B cell (primary cell): ENCODE measurements at regions not wholly inside any gene's neighbourhood (a gene's known extent, or its start where the extent isn't known, plus 50 kb on each side); places are given as distances from the start of the nearest gene placed in this dataset.

Experiments used
- ATAC-seq: fragments of 200-7000 bp; cut with Tn5 transposase; one replicate; pipeline ENCODE4 v1.10.0; 2021; ENCODE audit warnings: low read depth, mild to moderate bottlenecking, moderate number of reproducible peaks, moderate library complexity
- CTCF ChIA-PET: fragments of 350-600 bp; sonication (Branson Sonifier 250); formaldehyde crosslinking; loops from one replicate; lab custom pipeline; 2021; ENCODE audit warnings: antibody characterized with exemption, inconsistent platforms; lab: Charles Lee
- POLR2A ChIA-PET: fragments of 350-600 bp; sonication (Branson Sonifier 250); formaldehyde crosslinking; loops from one replicate; lab custom pipeline; 2021; ENCODE audit warnings: antibody characterized with exemption; lab: Charles Lee
- DNase-seq: peaks from one replicate; pipeline ENCODE4 v3.0.0; 2013
- H2AFZ ChIP-seq: 2 replicates; pipeline ENCODE4 v1.6.1; 2012; ENCODE audit warnings: mild to moderate bottlenecking, low read depth, low read length; ENCODE audit not compliant: insufficient read depth, poor library complexity, severe bottlenecking
- H3K27ac ChIP-seq, 2 donors: 1 replicate in 1 of 2; 2 replicates in 1 of 2; pipeline ENCODE4 v1.5.1; 2012 to 2013; ENCODE audit warnings: low read length in 2 of 2, mild to moderate bottlenecking in 2 of 2, moderate library complexity in 1 of 2
- H3K27me3 ChIP-seq, 4 experiments: fragments of 200-600 bp in 1 of 4; sonication (generic) in 1 of 4; replicated peaks in 1 of 4; 1 replicate in 2 of 4; 2 replicates in 2 of 4; pipeline versions ENCODE4 v1.6.1 to v1.7.0; 2013 to 2016; ENCODE audit warnings: low read length in 3 of 4, mild to moderate bottlenecking in 2 of 4, mixed read lengths in 1 of 4, moderate library complexity in 1 of 4; ENCODE audit not compliant: insufficient read depth in 4 of 4, control insufficient read depth in 3 of 4; ENCODE audit errors: control extremely low read depth in 1 of 4
- H3K36me3 ChIP-seq, 2 experiments: replicated peaks in 1 of 2; 1 replicate in 1 of 2; 2 replicates in 1 of 2; pipeline versions ENCODE4 v1.6.1 to v1.7.1; 2013; ENCODE audit warnings: low read length in 1 of 2; ENCODE audit not compliant: insufficient read depth in 2 of 2, control insufficient read depth in 1 of 2; ENCODE audit errors: control extremely low read depth in 1 of 2, extremely low read depth in 1 of 2
- H3K4me1 ChIP-seq, 2 donors: fragments of 200-600 bp in 1 of 2; sonication (generic) in 1 of 2; 1 replicate in 1 of 2; 2 replicates in 1 of 2; pipeline versions ENCODE4 v1.5.1 to v1.6.1; 2013 to 2017; ENCODE audit warnings: low read length in 2 of 2; ENCODE audit not compliant: control insufficient read depth in 2 of 2, insufficient read depth in 2 of 2
- H3K4me2 ChIP-seq: replicated peaks from 2 replicates; pipeline ENCODE3; 2012; ENCODE audit warnings: mild to moderate bottlenecking, low read depth, low read length; ENCODE audit not compliant: poor library complexity, severe bottlenecking
- H3K4me3 ChIP-seq, 5 experiments: fragments of 200-600 bp in 1 of 5; sonication (generic) in 1 of 5; 1 replicate in 3 of 5; 2 replicates in 2 of 5; pipeline versions ENCODE4 v1.5.1 to v1.7.0; 2011 to 2016; ENCODE audit warnings: low read length in 4 of 5, mild to moderate bottlenecking in 4 of 5, low read depth in 2 of 5, control low read depth in 1 of 5, moderate library complexity in 1 of 5; ENCODE audit not compliant: insufficient read depth in 1 of 5; ENCODE audit errors: control extremely low read depth in 1 of 5, extremely low read depth in 1 of 5
- H3K79me2 ChIP-seq: fragments of 200-600 bp; sonication (generic); one replicate; pipeline ENCODE4 v1.6.0; 2016; ENCODE audit warnings: low read length; ENCODE audit not compliant: control insufficient read depth, insufficient read depth
- H3K9ac ChIP-seq: fragments of 200-600 bp; sonication (generic); 2 replicates; pipeline ENCODE4 v1.6.1; 2017; ENCODE audit warnings: mild to moderate bottlenecking, low read length, moderate library complexity
- H3K9me3 ChIP-seq, 3 donors: one replicate each; pipeline versions ENCODE4 v1.6.1 to v1.7.1; 2013; ENCODE audit warnings: low read length in 2 of 3; ENCODE audit not compliant: control insufficient read depth in 2 of 3, insufficient read depth in 1 of 3; ENCODE audit errors: control extremely low read depth in 1 of 3
- H4K20me1 ChIP-seq: 2 replicates; pipeline ENCODE4 v1.6.0; 2012; ENCODE audit warnings: mild to moderate bottlenecking, low read length; ENCODE audit not compliant: insufficient read depth, control insufficient read depth, poor library complexity, severe bottlenecking
- H3K27ac Mint-ChIP-seq: one replicate; pipeline ENCODE4 v1.8.0; 2021; ENCODE audit warnings: mixed read lengths
- H3K27me3 Mint-ChIP-seq: one replicate; pipeline ENCODE4 v1.8.0; 2021; ENCODE audit warnings: mixed read lengths
- H3K4me1 Mint-ChIP-seq: one replicate; pipeline ENCODE4 v1.8.0; 2021; ENCODE audit warnings: mixed read lengths
- H3K4me3 Mint-ChIP-seq: one replicate; pipeline ENCODE4 v1.8.0; 2021; ENCODE audit warnings: mixed read lengths
- H3K9me3 Mint-ChIP-seq: one replicate; pipeline ENCODE4 v1.8.0; 2022; ENCODE audit warnings: mixed read lengths; ENCODE audit not compliant: insufficient read depth
- EZH2 ChIP-seq: IDR thresholded peaks from 2 replicates; pipeline ENCODE4 v1.6.1; 2012; ENCODE audit warnings: borderline replicate concordance, low read depth, mild to moderate bottlenecking, moderate library complexity, low read length; ENCODE audit not compliant: insufficient read depth, poor library complexity, severe bottlenecking
- WGBS: methylation state at CpG from one replicate; pipeline ENCODE4 v1.1.5; 2013; ENCODE audit warnings: missing lambda C conversion rate; ENCODE audit not compliant: insufficient coverage; 5-methylcytosine and 5-hydroxymethylcytosine counted together
- intact Hi-C: fragments of 100-400 bp; cut with micrococcal nuclease; formaldehyde crosslinking; loops from one replicate; pipeline ENCODE4 v1.10.0; 2022
- TF ChIP-seq, protein P1 (sequence below): fragments of 200-600 bp; IDR thresholded peaks from one replicate; pipeline ENCODE4 v1.8.0; 2022; ENCODE audit warnings: antibody characterized with exemption, mild to moderate bottlenecking

- ChIA-PET POLR2A (no interaction called here), CTCF (no interaction called here)
- Histone ChIP-seq H3K27me3 (no peaks in the 10 kb centered on the region), H2AFZ (no peak overlapping the region), H3K27ac (no peak overlapping the region), H3K4me1 (no peaks in the 10 kb centered on the region), H3K9ac (no peak overlapping the region), H4K20me1 (no peaks in the 10 kb centered on the region), H3K4me3 (no peak overlapping the region), H3K79me2 (no peaks in the 10 kb centered on the region), H3K4me2 (no peak overlapping the region), H3K36me3 (no peaks in the 10 kb centered on the region), H3K9me3 (peaks cover 0 to 8% (median 0%) of the 10 kb centered on the region in 3 donors)
- ATAC-seq (peak; percentile 17), DNase-seq (peak; percentile 10)
- Mint-ChIP-seq H3K27ac (no peak overlapping the region), H3K4me1 (peaks cover 3% of the 10 kb centered on the region), H3K27me3 (peaks cover 7% of the 10 kb centered on the region), H3K4me3 (no peak overlapping the region), H3K9me3 (peaks cover 7% of the 10 kb centered on the region)
- 25% methylated on average over 2 of the region's 10 CpGs for WGBS
- intact Hi-C loops = no loop called here
- TF ChIP-seq, protein P1, sequence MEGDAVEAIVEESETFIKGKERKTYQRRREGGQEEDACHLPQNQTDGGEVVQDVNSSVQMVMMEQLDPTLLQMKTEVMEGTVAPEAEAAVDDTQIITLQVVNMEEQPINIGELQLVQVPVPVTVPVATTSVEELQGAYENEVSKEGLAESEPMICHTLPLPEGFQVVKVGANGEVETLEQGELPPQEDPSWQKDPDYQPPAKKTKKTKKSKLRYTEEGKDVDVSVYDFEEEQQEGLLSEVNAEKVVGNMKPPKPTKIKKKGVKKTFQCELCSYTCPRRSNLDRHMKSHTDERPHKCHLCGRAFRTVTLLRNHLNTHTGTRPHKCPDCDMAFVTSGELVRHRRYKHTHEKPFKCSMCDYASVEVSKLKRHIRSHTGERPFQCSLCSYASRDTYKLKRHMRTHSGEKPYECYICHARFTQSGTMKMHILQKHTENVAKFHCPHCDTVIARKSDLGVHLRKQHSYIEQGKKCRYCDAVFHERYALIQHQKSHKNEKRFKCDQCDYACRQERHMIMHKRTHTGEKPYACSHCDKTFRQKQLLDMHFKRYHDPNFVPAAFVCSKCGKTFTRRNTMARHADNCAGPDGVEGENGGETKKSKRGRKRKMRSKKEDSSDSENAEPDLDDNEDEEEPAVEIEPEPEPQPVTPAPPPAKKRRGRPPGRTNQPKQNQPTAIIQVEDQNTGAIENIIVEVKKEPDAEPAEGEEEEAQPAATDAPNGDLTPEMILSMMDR = no peak
- no peak for TF ChIP-seq EZH2
Measured at GRCh38 chr21:17427831-17428483, 84.9 kb upstream of the CXADR start.

DNA sequence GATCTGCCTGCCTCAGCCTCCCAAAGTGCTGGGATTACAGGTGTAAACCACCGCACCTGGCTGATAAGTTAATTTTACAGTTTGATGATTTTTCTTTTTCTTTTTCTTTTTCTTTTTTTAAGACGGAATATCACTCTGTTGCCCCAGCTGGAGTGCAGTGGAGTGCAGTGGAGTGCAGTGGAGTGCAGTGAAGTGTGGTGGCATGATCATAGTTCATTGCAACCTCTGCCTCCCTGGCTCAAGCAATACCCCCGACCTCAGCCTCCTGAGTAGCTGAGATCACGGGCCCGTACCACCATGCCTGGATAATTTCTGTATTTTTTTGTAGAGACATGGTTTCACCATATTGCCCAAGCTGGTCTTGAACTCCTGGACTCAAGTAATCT, 84.4 kb upstream of the CXADR start:
- Histone ChIP-seq H3K36me3 (no peaks in the 10 kb centered on the region), H3K4me1 (no peaks in the 10 kb centered on the region), H3K27me3 (no peaks in the 10 kb centered on the region), H3K9me3 (peaks cover 0 to 8% (median 0%) of the 10 kb centered on the region in 3 donors), H3K9ac (no peak overlapping the region), H4K20me1 (no peaks in the 10 kb centered on the region), H2AFZ (no peak overlapping the region), H3K27ac (no peak overlapping the region), H3K4me2 (no peak overlapping the region), H3K4me3 (no peak overlapping the region), H3K79me2 (no peaks in the 10 kb centered on the region)
- Mint-ChIP-seq H3K27ac (no peak overlapping the region), H3K4me3 (no peak overlapping the region), H3K27me3 (peaks cover 7% of the 10 kb centered on the region), H3K9me3 (peaks cover 7% of the 10 kb centered on the region), H3K4me1 (peaks cover 3% of the 10 kb centered on the region)
- no peak for DNase-seq
- intact Hi-C loops = no loop called here
- ATAC-seq = no peak
- TF ChIP-seq EZH2 = no peak
- TF ChIP-seq, protein P1 = no peak
- ChIA-PET CTCF (no interaction called here), POLR2A (no interaction called here)
- WGBS = no CpG with 5 or more reads among the region's 5 CpGs
